ENCODE measurements at regions not wholly inside any gene's neighbourhood (a gene's known extent, or its start where the extent isn't known, plus 50 kb on each side); places are given as distances from the start of the nearest gene placed in this dataset.
A peak's percentile ranks its signal among the peaks of the same experiment; 100 is the strongest.

- intact Hi-C loops (cut with DNase I; ENCODE audit: low total_unique reads), result no loop called here
- H3K9me3 ChIP-seq, result peaks cover 0 to 8% (median 0%) of the 10 kb centered on the region in 4 donors
- DNase-seq, result no peak
- no peaks in the 10 kb centered on the region for H3K36me3 ChIP-seq
- peaks cover 0 to 5% (median 0%) of the 10 kb centered on the region in 4 donors for H3K4me1 ChIP-seq
- no peak overlapping the region for H3K4me3 ChIP-seq
- TF ChIP-seq POLR2AphosphoS5 (IDR thresholded peaks at IDR 0.05) (no peak), POLR2A (IDR thresholded peaks at IDR 0.05) (no peak), EP300 (IDR thresholded peaks at IDR 0.05) (no peak), CTCF (IDR thresholded peaks at IDR 0.05) (no peak)
- H3K27ac ChIP-seq, result no peak overlapping the region
- no peaks in the 10 kb centered on the region for H3K27me3 ChIP-seq
These were observed 332.9 kb downstream of the COL12A1 start for GRCh38 chr6:74872754-74873476.

GRCh38 chr6:74871757-74872156 lies 334.1 kb downstream of the COL12A1 start:
- H3K36me3 ChIP-seq, result no peaks in the 10 kb centered on the region
- H3K4me1 ChIP-seq, result peaks cover 0 to 5% (median 0%) of the 10 kb centered on the region in 4 donors
- 39 to 73% (median 50%) methylated on average over 1 of the region's 1 CpG for WGBS, 5 donors
- H3K27me3 ChIP-seq, result no peaks in the 10 kb centered on the region
- no peak for DNase-seq
- no peak overlapping the region for H3K4me3 ChIP-seq
- H3K27ac ChIP-seq, result no peak overlapping the region
- peaks cover 0 to 8% (median 0%) of the 10 kb centered on the region in 4 donors for H3K9me3 ChIP-seq
- TF ChIP-seq EP300 (IDR thresholded peaks at IDR 0.05), result no peak
- no peak for TF ChIP-seq POLR2A (IDR thresholded peaks at IDR 0.05)
- no peak for TF ChIP-seq CTCF (IDR thresholded peaks at IDR 0.05)
- TF ChIP-seq POLR2AphosphoS5 (IDR thresholded peaks at IDR 0.05), result no peak
- intact Hi-C loops (cut with DNase I; ENCODE audit: low total_unique reads), result no loop called here

GRCh38 chr6:74870403-74870802 lies 335.4 kb downstream of the COL12A1 start:
- 21 to 37% (median 31%) methylated on average over 2 of the region's 2 CpGs for WGBS, 5 donors
- no peaks in the 10 kb centered on the region for H3K27me3 ChIP-seq
- intact Hi-C loops (cut with DNase I; ENCODE audit: low total_unique reads), result no loop called here
- peaks cover 0 to 8% (median 0%) of the 10 kb centered on the region in 4 donors for H3K9me3 ChIP-seq
- H3K27ac ChIP-seq, result no peak overlapping the region
- peak in 2 of 7 experiments; percentile 17 to 25 for TF ChIP-seq CTCF (IDR thresholded peaks at IDR 0.05)
- no peak for TF ChIP-seq POLR2A (IDR thresholded peaks at IDR 0.05)
- no peak for TF ChIP-seq EP300 (IDR thresholded peaks at IDR 0.05)
- no peak for TF ChIP-seq POLR2AphosphoS5 (IDR thresholded peaks at IDR 0.05)
- no peaks in the 10 kb centered on the region for H3K36me3 ChIP-seq
- peaks cover 0 to 5% (median 0%) of the 10 kb centered on the region in 4 donors for H3K4me1 ChIP-seq
- DNase-seq, result peak in 1 of 2 donors; percentile 58
- no peak overlapping the region for H3K4me3 ChIP-seq

GRCh38 chr6:74867291-74867690 lies 338.6 kb downstream of the COL12A1 start:
- intact Hi-C loops (cut with DNase I; ENCODE audit: low total_unique reads), result no loop called here
- Histone ChIP-seq H3K9me3 (peaks cover 0 to 5% (median 0%) of the 10 kb centered on the region in 4 donors), H3K4me1 (no peaks in the 10 kb centered on the region), H3K4me3 (no peak overlapping the region), H3K36me3 (no peaks in the 10 kb centered on the region), H3K27me3 (no peaks in the 10 kb centered on the region), H3K27ac (no peak overlapping the region)
- no peak for TF ChIP-seq POLR2AphosphoS5 (IDR thresholded peaks at IDR 0.05)
- TF ChIP-seq POLR2A (IDR thresholded peaks at IDR 0.05), result no peak
- WGBS, 5 donors, result 83 to 88% (median 85%) methylated on average over 2 of the region's 2 CpGs
- DNase-seq, result no peak

- Histone ChIP-seq H3K4me1 (no peaks in the 10 kb centered on the region), H3K36me3 (no peaks in the 10 kb centered on the region), H3K27ac (no peak overlapping the region), H3K4me3 (no peak overlapping the region), H3K27me3 (no peaks in the 10 kb centered on the region), H3K9me3 (no peaks in the 10 kb centered on the region)
- intact Hi-C loops (cut with DNase I; ENCODE audit: low total_unique reads), result no loop called here
- TF ChIP-seq CTCF (IDR thresholded peaks at IDR 0.05) (no peak), POLR2A (IDR thresholded peaks at IDR 0.05) (no peak), EP300 (IDR thresholded peaks at IDR 0.05) (no peak), POLR2AphosphoS5 (IDR thresholded peaks at IDR 0.05) (no peak)
- WGBS, 5 donors, result 35 to 63% (median 38%) methylated on average over 1 of the region's 1 CpG
- DNase-seq, result no peak
These were observed 341.9 kb downstream of the COL12A1 start for GRCh38 chr6:74863968-74864367.

Measured in stomach (tissue), 8 donors.